PC-9 (cell line): ENCODE measurements at regions not wholly inside any gene's neighbourhood (a gene's known extent, or its start where the extent isn't known, plus 50 kb on each side); places are given as distances from the start of the nearest gene placed in this dataset.

Experiments used
- BruUV-seq: library from RNA; stranded (reverse); fragments of 400-500 nt; replicated peaks from 2 replicates; lab custom pipeline; 2021; lab: Mats Ljungman, UMichigan
- CTCF ChIA-PET: fragments of 300-600 bp; sonication (Branson Sonifier 250); formaldehyde crosslinking; loops from one replicate; lab custom pipeline; 2022; ENCODE audit warnings: antibody characterized with exemption; lab: Charles Lee
- POLR2A ChIA-PET: fragments of 300-600 bp; sonication (Branson Sonifier 250); formaldehyde crosslinking; loops from one replicate; lab custom pipeline; 2022; ENCODE audit warnings: antibody characterized with exemption; ENCODE audit not compliant: unreplicated experiment; lab: Charles Lee
- DNase-seq, 2 experiments: peaks; one replicate each; pipeline versions ENCODE4 v3.0.0 to v3.0.0-alpha.2; 2015 to 2022; ENCODE audit warnings: mixed read lengths in 1 of 2
- H2AFZ ChIP-seq: fragments of 200-600 bp; sonication (generic); 2 replicates; pipeline ENCODE4 v1.8.1; 2017; ENCODE audit warnings: antibody characterized with exemption
- H3F3A ChIP-seq: fragments of 200-600 bp; sonication (generic); 2 replicates; pipeline ENCODE4 v1.8.1; 2017; ENCODE audit warnings: antibody characterized with exemption, mild to moderate bottlenecking, low read depth; ENCODE audit not compliant: insufficient read depth
- H3K27ac ChIP-seq: fragments of 200-600 bp; sonication (generic); 2 replicates; pipeline ENCODE4 v1.6.1; 2016; ENCODE audit warnings: mixed run types
- H3K27me3 ChIP-seq: fragments of 200-600 bp; sonication (generic); 2 replicates; pipeline ENCODE4 v1.6.1; 2016; ENCODE audit warnings: low read depth, mixed run types; ENCODE audit not compliant: insufficient read depth
- H3K36me3 ChIP-seq: fragments of 200-600 bp; sonication (generic); 2 replicates; pipeline ENCODE4 v1.6.1; 2016; ENCODE audit warnings: low read depth, mixed run types
- H3K4me1 ChIP-seq: fragments of 200-600 bp; sonication (generic); replicated peaks from 2 replicates; pipeline ENCODE4 v1.6.1; 2016; ENCODE audit warnings: mixed run types; ENCODE audit not compliant: insufficient read depth
- H3K4me2 ChIP-seq: fragments of 200-600 bp; sonication (generic); 2 replicates; pipeline ENCODE4 v1.6.1; 2017; ENCODE audit warnings: mixed run types
- H3K4me3 ChIP-seq: fragments of 200-600 bp; sonication (generic); 2 replicates; pipeline ENCODE4 v1.6.1; 2016; ENCODE audit warnings: mixed run types
- H3K79me2 ChIP-seq: fragments of 200-600 bp; sonication (generic); 2 replicates; pipeline ENCODE4 v1.6.1; 2017; ENCODE audit warnings: low read depth, mixed run types
- H3K9me2 ChIP-seq: fragments of 200-600 bp; sonication (generic); 2 replicates; pipeline ENCODE4 v1.8.1; 2017; ENCODE audit warnings: mild to moderate bottlenecking; ENCODE audit not compliant: insufficient read depth
- H3K9me3 ChIP-seq: fragments of 200-600 bp; sonication (generic); 2 replicates; pipeline ENCODE4 v1.8.1; 2016; ENCODE audit warnings: low read depth; ENCODE audit not compliant: insufficient read depth
- H4K20me1 ChIP-seq: fragments of 200-600 bp; sonication (generic); 2 replicates; pipeline ENCODE4 v1.8.1; 2017; ENCODE audit not compliant: insufficient read depth
- CTCF ChIP-seq: fragments of 200-600 bp; sonication (generic); conservative IDR thresholded peaks from 2 replicates; pipeline ENCODE4 v1.6.1; 2017; ENCODE audit warnings: mixed run types, antibody characterized with exemption, mild to moderate bottlenecking, moderate library complexity
- EZH2 ChIP-seq: fragments of 200-600 bp; sonication (generic); IDR thresholded peaks from 2 replicates; pipeline ENCODE4 v1.8.0; 2017; ENCODE audit warnings: antibody characterized with exemption, low read depth
- intact Hi-C: fragments of 100-400 bp; cut with micrococcal nuclease; formaldehyde crosslinking; loops from one replicate; pipeline ENCODE4 v1.10.0; 2022; ENCODE audit not compliant: unreplicated experiment

DNA sequence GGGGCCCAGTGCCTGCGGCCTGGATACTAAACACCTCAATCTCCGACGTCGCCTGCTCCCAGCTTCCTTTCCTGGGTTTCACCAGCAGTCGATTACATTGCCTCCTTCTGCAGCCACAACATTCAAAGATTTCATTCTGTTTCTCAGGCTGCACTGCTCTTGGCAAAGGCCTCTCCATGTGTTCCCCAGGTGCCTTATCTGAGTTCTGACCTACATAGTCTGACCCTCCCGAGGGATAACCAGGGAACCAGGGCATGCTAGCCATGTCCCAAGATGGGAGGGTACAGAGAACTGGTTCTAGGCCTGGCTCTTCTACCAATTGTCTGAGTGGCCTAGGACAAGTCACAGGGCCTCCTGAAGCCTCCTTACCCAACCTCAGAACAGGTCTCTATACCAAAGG, 62.2 kb upstream of the ACSL1 start:
- TF ChIP-seq EZH2 (no peak), CTCF (no peak)
- no peak overlapping the region for H3K27ac ChIP-seq
- intact Hi-C loops: no loop called here
- CTCF ChIA-PET: no interaction called here
- H3K36me3 ChIP-seq: no peaks in the 10 kb centered on the region
- H3K4me2 ChIP-seq: no peak overlapping the region
- H3K4me3 ChIP-seq: no peak overlapping the region
- no TSS peak for BruUV-seq
- POLR2A ChIA-PET: no interaction called here
- H4K20me1 ChIP-seq: no peaks in the 10 kb centered on the region
- no peaks in the 10 kb centered on the region for H3K9me3 ChIP-seq
- H3F3A ChIP-seq: peaks cover 4% of the 10 kb centered on the region
- no peak for DNase-seq
- no peaks in the 10 kb centered on the region for H3K9me2 ChIP-seq
- no peak overlapping the region for H2AFZ ChIP-seq
- H3K4me1 ChIP-seq: peaks cover 2% of the 10 kb centered on the region; the same call in 1 of the 2 replicates
- H3K79me2 ChIP-seq: no peaks in the 10 kb centered on the region
- H3K27me3 ChIP-seq: no peaks in the 10 kb centered on the region

- Histone ChIP-seq H2AFZ (no peak overlapping the region), H3K4me2 (no peak overlapping the region), H3F3A (peaks cover 22% of the 10 kb centered on the region), H3K79me2 (no peaks in the 10 kb centered on the region), H3K27ac (no peak overlapping the region), H3K36me3 (no peaks in the 10 kb centered on the region), H3K4me3 (no peak overlapping the region), H3K9me3 (no peaks in the 10 kb centered on the region), H4K20me1 (no peaks in the 10 kb centered on the region), H3K4me1 (peaks cover 20% of the 10 kb centered on the region), H3K9me2 (no peaks in the 10 kb centered on the region), H3K27me3 (no peaks in the 10 kb centered on the region)
- intact Hi-C loops: loop anchor here (10.0 kb wide), 1 partner anchor 65 kb away; the partner anchor contains the start of gene ACSL1
- BruUV-seq: no TSS peak
- ChIA-PET POLR2A (no interaction called here), CTCF (no interaction called here)
- TF ChIP-seq CTCF (no peak), EZH2 (no peak)
- DNase-seq: no peak
Observed at GRCh38 chr4:184889666-184890335, 64.0 kb upstream of the ACSL1 start.

DNA sequence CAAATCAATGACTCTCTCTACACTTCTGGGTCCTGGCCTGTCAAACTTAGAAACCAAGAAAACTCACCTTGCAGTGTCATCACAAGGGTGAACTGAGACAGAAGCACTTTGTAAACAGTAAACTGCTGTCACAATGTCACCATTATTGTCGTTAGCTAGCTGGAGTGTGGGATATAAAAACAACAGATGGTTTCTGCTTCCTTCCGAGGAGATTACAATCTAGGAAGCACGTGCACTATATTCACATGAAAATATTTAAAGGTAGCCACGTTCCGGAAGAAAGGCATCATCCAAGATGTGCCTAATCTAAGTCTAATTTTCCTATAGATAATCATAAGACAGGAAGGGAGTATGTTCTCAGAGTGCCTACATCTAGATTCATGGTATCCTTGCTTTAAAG, 64.7 kb upstream of the ACSL1 start:
- no peaks in the 10 kb centered on the region for H3K9me2 ChIP-seq
- TF ChIP-seq CTCF: no peak
- TF ChIP-seq EZH2: no peak
- H3K27me3 ChIP-seq: no peaks in the 10 kb centered on the region
- no peaks in the 10 kb centered on the region for H4K20me1 ChIP-seq
- no peak for DNase-seq
- no peaks in the 10 kb centered on the region for H3K36me3 ChIP-seq
- no peak overlapping the region for H2AFZ ChIP-seq
- no peaks in the 10 kb centered on the region for H3K9me3 ChIP-seq
- ChIA-PET CTCF (no interaction called here), POLR2A (no interaction called here)
- H3K79me2 ChIP-seq: no peaks in the 10 kb centered on the region
- intact Hi-C loops: loop anchor here (10.0 kb wide), 1 partner anchor 66 kb away; the partner anchor contains the start of gene ACSL1
- no peak overlapping the region for H3K4me2 ChIP-seq
- H3K4me3 ChIP-seq: no peak overlapping the region
- no TSS peak for BruUV-seq
- H3F3A ChIP-seq: peaks cover 22% of the 10 kb centered on the region
- H3K27ac ChIP-seq: no peak overlapping the region
- peaks cover 27% of the 10 kb centered on the region for H3K4me1 ChIP-seq
